Mesothelial cell of epicardium (in vitro differentiated cells): ENCODE measurements at regions not wholly inside any gene's neighbourhood (a gene's known extent, or its start where the extent isn't known, plus 50 kb on each side); places are given as distances from the start of the nearest gene placed in this dataset.
"Not testable (repeated sequence)": the region's sequence is repeated elsewhere in the genome, so short reads cannot be mapped to it uniquely, and the experiment has no call there.

Experiments used
- DNase-seq, 2 experiments: peaks; one replicate each; pipeline ENCODE4 v3.0.0; 2021; ENCODE audit warnings: low spot score in 2 of 2; ENCODE audit not compliant: unreplicated experiment in 2 of 2
- H3K27ac Mint-ChIP-seq: 2 replicates; pipeline ENCODE4 v1.8.0; 2021; ENCODE audit warnings: mixed read lengths
- H3K27me3 Mint-ChIP-seq: 2 replicates; pipeline ENCODE4 v1.8.0; 2021; ENCODE audit warnings: low read depth, mixed read lengths
- H3K36me3 Mint-ChIP-seq: 2 replicates; pipeline ENCODE4 v1.8.0; 2021; ENCODE audit warnings: mixed read lengths
- H3K4me1 Mint-ChIP-seq: 2 replicates; pipeline ENCODE4 v1.8.0; 2021; ENCODE audit warnings: mixed read lengths
- H3K4me3 Mint-ChIP-seq: 2 replicates; pipeline ENCODE4 v1.8.0; 2021; ENCODE audit warnings: mild to moderate bottlenecking, moderate library complexity, mixed read lengths
- H3K9me3 Mint-ChIP-seq: 2 replicates; pipeline ENCODE4 v1.8.0; 2021; ENCODE audit warnings: mixed read lengths
- TF ChIP-seq, protein P1 (sequence below): fragments of 200-600 bp; sonication (generic); IDR thresholded peaks from one replicate; pipeline ENCODE4 v1.5.0; 2021; ENCODE audit warnings: antibody characterized with exemption; ENCODE audit not compliant: unreplicated experiment

DNA sequence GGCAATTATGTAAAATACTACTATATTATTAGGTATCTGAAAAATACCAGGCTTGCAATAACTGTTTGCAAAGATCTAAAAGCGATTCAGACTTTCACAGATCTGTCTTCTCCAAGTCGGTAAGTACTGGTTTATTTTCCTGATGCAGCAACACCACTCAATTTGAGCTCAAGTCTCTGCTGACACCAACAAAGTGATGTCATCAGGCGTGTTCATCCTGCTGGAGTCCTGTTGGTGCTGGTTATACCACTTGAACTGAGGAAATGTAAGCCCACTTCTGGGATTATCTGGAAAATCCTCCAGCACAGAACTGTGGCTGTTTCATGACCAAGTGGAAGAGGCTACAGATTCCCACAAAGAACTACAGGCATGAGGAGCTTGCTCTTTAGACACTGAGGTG lies 267.6 kb downstream of the BCL2 start:
- no peaks in the 10 kb centered on the region for H3K36me3 Mint-ChIP-seq
- peaks cover 12% of the 10 kb centered on the region for H3K4me1 Mint-ChIP-seq
- TF ChIP-seq, protein P1, sequence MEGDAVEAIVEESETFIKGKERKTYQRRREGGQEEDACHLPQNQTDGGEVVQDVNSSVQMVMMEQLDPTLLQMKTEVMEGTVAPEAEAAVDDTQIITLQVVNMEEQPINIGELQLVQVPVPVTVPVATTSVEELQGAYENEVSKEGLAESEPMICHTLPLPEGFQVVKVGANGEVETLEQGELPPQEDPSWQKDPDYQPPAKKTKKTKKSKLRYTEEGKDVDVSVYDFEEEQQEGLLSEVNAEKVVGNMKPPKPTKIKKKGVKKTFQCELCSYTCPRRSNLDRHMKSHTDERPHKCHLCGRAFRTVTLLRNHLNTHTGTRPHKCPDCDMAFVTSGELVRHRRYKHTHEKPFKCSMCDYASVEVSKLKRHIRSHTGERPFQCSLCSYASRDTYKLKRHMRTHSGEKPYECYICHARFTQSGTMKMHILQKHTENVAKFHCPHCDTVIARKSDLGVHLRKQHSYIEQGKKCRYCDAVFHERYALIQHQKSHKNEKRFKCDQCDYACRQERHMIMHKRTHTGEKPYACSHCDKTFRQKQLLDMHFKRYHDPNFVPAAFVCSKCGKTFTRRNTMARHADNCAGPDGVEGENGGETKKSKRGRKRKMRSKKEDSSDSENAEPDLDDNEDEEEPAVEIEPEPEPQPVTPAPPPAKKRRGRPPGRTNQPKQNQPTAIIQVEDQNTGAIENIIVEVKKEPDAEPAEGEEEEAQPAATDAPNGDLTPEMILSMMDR, result no peak
- H3K27me3 Mint-ChIP-seq, result no peaks in the 10 kb centered on the region
- no peak for DNase-seq
- no peaks in the 10 kb centered on the region for H3K9me3 Mint-ChIP-seq
- no peak overlapping the region for H3K4me3 Mint-ChIP-seq
- no peak overlapping the region for H3K27ac Mint-ChIP-seq

- H3K27me3 Mint-ChIP-seq, H3K36me3 Mint-ChIP-seq, H3K27ac Mint-ChIP-seq, H3K4me3 Mint-ChIP-seq, H3K9me3 Mint-ChIP-seq, DNase-seq: not testable (repeated sequence)
- peaks cover 12% of the 10 kb centered on the region for H3K4me1 Mint-ChIP-seq
Measured at GRCh38 chr18:63050667-63051395, 268.7 kb downstream of the BCL2 start.

- DNase-seq, result no peak
- Mint-ChIP-seq H3K36me3 (peaks cover 2% of the 10 kb centered on the region), H3K27ac (no peak overlapping the region), H3K4me1 (peaks cover 10% of the 10 kb centered on the region), H3K4me3 (no peak overlapping the region), H3K9me3 (peaks cover 13% of the 10 kb centered on the region), H3K27me3 (no peaks in the 10 kb centered on the region)
- TF ChIP-seq, protein P1, result no peak
Measured at GRCh38 chr18:63046375-63046774, 273.2 kb downstream of the BCL2 start.

- Mint-ChIP-seq H3K4me3 (no peak overlapping the region), H3K36me3 (peaks cover 3% of the 10 kb centered on the region), H3K4me1 (peaks cover 10% of the 10 kb centered on the region), H3K27me3 (no peaks in the 10 kb centered on the region), H3K9me3 (peaks cover 19% of the 10 kb centered on the region), H3K27ac (no peak overlapping the region)
- DNase-seq, result no peak
- TF ChIP-seq, protein P1, result no peak
Measured at GRCh38 chr18:63043516-63043915, 276.1 kb downstream of the BCL2 start.

DNA sequence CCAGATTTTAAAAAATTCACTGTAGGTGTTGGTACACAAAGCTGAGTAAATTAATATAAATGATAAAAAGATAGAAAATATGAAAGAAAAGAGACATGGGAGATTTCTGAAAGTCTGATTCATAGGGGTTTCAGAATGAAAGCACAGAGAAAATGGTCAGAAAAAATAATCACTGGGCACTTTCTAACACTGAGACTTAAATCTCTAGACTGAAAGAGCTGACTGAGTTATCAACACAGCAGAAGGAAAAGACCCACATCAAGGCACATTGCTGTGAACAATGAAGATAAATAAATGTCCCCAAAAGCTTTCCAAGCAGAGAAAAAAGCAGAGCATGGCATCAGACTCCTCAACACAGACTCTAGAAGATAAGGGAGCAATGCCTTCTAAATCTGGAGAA lies 277.2 kb downstream of the BCL2 start:
- Mint-ChIP-seq H3K27ac (no peak overlapping the region), H3K9me3 (peaks cover 19% of the 10 kb centered on the region), H3K4me1 (peaks cover 10% of the 10 kb centered on the region), H3K36me3 (peaks cover 3% of the 10 kb centered on the region), H3K4me3 (no peak overlapping the region), H3K27me3 (no peaks in the 10 kb centered on the region)
- TF ChIP-seq, protein P1, result no peak
- no peak for DNase-seq

GRCh38 chr18:63040788-63041410 lies 278.7 kb downstream of the BCL2 start:
- Mint-ChIP-seq H3K36me3 (peaks cover 3% of the 10 kb centered on the region), H3K9me3 (peaks cover 19% of the 10 kb centered on the region), H3K4me1 (peaks cover 10% of the 10 kb centered on the region), H3K4me3 (no peak overlapping the region), H3K27ac (no peak overlapping the region), H3K27me3 (no peaks in the 10 kb centered on the region)
- TF ChIP-seq, protein P1, result no peak
- DNase-seq, result no peak
